ENCODE measurements at regions not wholly inside any gene's neighbourhood (a gene's known extent, or its start where the extent isn't known, plus 50 kb on each side); places are given as distances from the start of the nearest gene placed in this dataset.
"Not testable (repeated sequence)": the region's sequence is repeated elsewhere in the genome, so short reads cannot be mapped to it uniquely, and the experiment has no call there.

- FAIRE-seq (no peak), DNase-seq (ENCODE audit: low read depth) (no peak)
- H3K36me3 ChIP-seq (ENCODE audit: control insufficient read depth, insufficient read depth, low read length) = no peaks in the 10 kb centered on the region
- H3K27me3 ChIP-seq (ENCODE audit: control insufficient read depth, insufficient read depth, low read length) = no peaks in the 10 kb centered on the region
- TF ChIP-seq CTCF (IDR thresholded peaks at IDR 0.05; ENCODE audit: insufficient read depth, low read length, severe bottlenecking) = no peak
- H3K4me3 ChIP-seq (ENCODE audit: low read depth, low read length) = no peak overlapping the region
Measured at GRCh38 chrX:147522981-147523380, 388.7 kb upstream of the FMR1 start.

GRCh38 chrX:147533426-147533825 is 378.3 kb upstream of the FMR1 start:
- no peaks in the 10 kb centered on the region for H3K36me3 ChIP-seq (ENCODE audit: control insufficient read depth, insufficient read depth, low read length)
- DNase-seq (ENCODE audit: low read depth) (no peak), FAIRE-seq (no peak)
- H3K27me3 ChIP-seq (ENCODE audit: control insufficient read depth, insufficient read depth, low read length) = no peaks in the 10 kb centered on the region
- no peak for TF ChIP-seq CTCF (IDR thresholded peaks at IDR 0.05; ENCODE audit: insufficient read depth, low read length, severe bottlenecking)
- H3K4me3 ChIP-seq (ENCODE audit: low read depth, low read length) = no peak overlapping the region

GRCh38 chrX:147537172-147537571 is 374.5 kb upstream of the FMR1 start:
- H3K4me3 ChIP-seq (ENCODE audit: low read depth, low read length) = no peak overlapping the region
- TF ChIP-seq CTCF (IDR thresholded peaks at IDR 0.05; ENCODE audit: insufficient read depth, low read length, severe bottlenecking) = no peak
- no peaks in the 10 kb centered on the region for H3K36me3 ChIP-seq (ENCODE audit: control insufficient read depth, insufficient read depth, low read length)
- H3K27me3 ChIP-seq (ENCODE audit: control insufficient read depth, insufficient read depth, low read length) = no peaks in the 10 kb centered on the region
- DNase-seq (ENCODE audit: low read depth) (no peak), FAIRE-seq (no peak)

GRCh38 chrX:147548023-147548422 is 363.7 kb upstream of the FMR1 start:
- DNase-seq (ENCODE audit: low read depth); H3K27me3 ChIP-seq (ENCODE audit: control insufficient read depth, insufficient read depth, low read length); FAIRE-seq; H3K4me3 ChIP-seq (ENCODE audit: low read depth, low read length); H3K36me3 ChIP-seq (ENCODE audit: control insufficient read depth, insufficient read depth, low read length): not testable (repeated sequence)

GRCh38 chrX:147550217-147550616 is 361.5 kb upstream of the FMR1 start:
- no peak overlapping the region for H3K4me3 ChIP-seq (ENCODE audit: low read depth, low read length)
- no peak for DNase-seq (ENCODE audit: low read depth)
- FAIRE-seq = no peak
- TF ChIP-seq CTCF (IDR thresholded peaks at IDR 0.05; ENCODE audit: insufficient read depth, low read length, severe bottlenecking) = no peak
- no peaks in the 10 kb centered on the region for H3K36me3 ChIP-seq (ENCODE audit: control insufficient read depth, insufficient read depth, low read length)
- H3K27me3 ChIP-seq (ENCODE audit: control insufficient read depth, insufficient read depth, low read length) = no peaks in the 10 kb centered on the region

- H3K27me3 ChIP-seq (ENCODE audit: control insufficient read depth, insufficient read depth, low read length) = no peaks in the 10 kb centered on the region
- H3K4me3 ChIP-seq (ENCODE audit: low read depth, low read length) = no peak overlapping the region
- no peak for TF ChIP-seq CTCF (IDR thresholded peaks at IDR 0.05; ENCODE audit: insufficient read depth, low read length, severe bottlenecking)
- H3K36me3 ChIP-seq (ENCODE audit: control insufficient read depth, insufficient read depth, low read length) = no peaks in the 10 kb centered on the region
- FAIRE-seq = no peak
- no peak for DNase-seq (ENCODE audit: low read depth)
Measured at GRCh38 chrX:147559191-147559590, 352.5 kb upstream of the FMR1 start.
